GM15510 (cell line): ENCODE measurements at regions not wholly inside any gene's neighbourhood (a gene's known extent, or its start where the extent isn't known, plus 50 kb on each side); places are given as distances from the start of the nearest gene placed in this dataset.

Experiments used
- POLR2A ChIP-seq: IDR thresholded peaks from 3 replicates; pipeline ENCODE4 v1.6.1; 2011; ENCODE audit warnings: borderline replicate concordance; ENCODE audit not compliant: insufficient read length; ENCODE audit errors: extremely low read depth

DNA sequence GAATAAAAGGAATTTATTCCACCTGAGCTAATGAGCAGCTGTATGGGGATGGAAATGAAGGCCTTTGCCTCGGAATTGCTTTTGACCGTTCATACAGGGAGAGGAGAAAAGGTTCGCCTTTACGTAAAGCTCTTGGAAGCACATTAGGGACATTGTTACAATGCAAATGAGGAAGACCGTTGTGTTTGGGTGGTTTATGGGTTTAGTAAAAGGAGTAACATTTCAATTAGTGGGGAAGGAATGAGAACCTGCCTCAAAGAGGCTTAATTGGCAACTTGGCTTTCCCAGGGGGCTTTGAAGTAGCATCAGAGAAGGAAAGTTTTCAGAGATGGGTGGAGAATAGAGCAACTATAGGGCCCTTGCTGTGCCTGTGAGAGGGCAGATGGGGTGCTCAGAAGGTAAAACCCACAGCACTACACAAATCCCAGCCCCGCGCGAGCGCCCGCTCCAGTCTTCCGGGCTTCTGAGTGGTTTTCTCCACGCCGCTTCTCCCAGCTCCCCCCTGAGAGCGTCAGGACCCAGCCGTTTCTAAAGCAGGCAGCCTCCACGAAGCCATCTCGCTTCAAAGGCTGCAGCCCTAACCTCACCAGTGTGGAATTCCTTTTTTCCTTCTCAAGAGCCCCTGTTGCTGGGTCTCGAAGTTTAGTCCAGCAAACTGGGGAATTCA, 192.0 kb upstream of the HES1 start:
- no peak for TF ChIP-seq POLR2A

DNA sequence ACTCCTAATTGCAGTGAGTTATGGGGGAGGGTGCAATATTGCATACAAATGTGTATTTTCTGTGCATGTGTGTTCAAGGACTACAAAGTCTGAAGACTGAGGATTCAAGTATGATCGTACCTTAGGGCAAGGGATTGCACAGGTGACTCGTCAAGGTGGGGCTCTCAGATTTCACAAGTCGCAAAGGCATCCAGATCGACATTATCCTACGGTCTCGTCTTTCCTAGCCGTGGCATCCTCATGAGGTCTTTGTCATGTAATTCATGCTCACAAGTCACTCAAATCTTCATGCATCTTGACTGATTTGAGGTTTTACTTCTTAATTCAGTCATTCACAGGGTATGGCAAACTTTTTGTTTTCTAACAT, 191.4 kb upstream of the HES1 start:
- TF ChIP-seq POLR2A = no peak

DNA sequence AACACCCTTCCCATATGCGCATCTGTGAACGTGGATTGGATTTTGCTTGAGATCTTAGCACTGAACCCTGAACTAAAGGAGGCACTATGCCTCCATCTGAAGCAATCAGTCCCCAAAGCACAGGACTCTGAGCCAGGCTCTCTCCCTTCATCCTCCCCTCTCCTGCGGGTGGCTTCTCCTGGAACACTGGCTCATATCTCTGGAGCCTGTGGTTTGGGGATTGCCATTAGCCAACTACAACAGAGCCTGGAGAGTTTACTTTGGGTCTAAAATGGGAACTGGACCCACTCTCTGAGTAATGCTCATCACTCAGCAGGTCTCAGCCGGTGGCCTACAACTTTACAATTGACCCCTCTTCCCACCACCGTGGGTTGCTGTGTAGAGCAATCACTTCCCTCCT, 190.8 kb upstream of the HES1 start:
- TF ChIP-seq POLR2A = no peak

DNA sequence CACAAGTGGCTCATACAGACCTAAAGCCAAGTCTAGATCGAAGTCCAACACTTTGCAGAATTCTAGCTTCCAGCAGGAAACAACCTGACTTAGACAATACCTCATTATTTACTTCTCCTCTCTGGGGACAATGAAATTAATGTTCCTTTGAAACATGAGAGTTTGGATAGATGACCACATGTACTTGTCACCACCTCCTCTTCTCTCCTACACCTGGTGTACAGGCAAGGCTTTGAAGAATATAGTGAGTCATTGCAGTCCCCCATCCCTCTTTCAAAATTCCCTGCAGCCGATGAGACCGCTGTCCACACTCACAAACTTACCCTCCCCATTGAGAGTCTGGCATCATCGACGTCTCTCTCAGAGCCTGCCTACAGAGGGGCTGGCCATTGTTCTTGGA, 189.0 kb upstream of the HES1 start:
- TF ChIP-seq POLR2A = no peak

DNA sequence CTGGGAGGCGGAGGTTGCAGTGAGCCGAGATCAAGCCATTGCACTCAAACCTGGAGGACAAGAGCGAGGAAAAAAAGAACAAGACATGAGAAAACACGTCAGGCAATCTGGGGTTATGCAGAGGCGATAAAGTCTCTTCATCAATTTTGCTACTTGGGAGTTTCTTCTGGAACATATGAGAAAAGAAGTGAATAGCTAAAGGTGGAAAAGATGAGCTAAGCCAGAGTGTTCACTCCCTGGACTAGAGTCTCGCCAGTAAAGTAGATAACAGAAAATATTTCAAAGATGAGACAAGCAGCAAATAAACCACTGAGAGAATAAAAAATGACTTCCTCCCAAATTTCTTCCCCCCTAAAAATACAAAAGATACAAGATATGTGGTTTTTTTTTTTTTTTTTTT, 188.4 kb upstream of the HES1 start:
- no peak for TF ChIP-seq POLR2A

DNA sequence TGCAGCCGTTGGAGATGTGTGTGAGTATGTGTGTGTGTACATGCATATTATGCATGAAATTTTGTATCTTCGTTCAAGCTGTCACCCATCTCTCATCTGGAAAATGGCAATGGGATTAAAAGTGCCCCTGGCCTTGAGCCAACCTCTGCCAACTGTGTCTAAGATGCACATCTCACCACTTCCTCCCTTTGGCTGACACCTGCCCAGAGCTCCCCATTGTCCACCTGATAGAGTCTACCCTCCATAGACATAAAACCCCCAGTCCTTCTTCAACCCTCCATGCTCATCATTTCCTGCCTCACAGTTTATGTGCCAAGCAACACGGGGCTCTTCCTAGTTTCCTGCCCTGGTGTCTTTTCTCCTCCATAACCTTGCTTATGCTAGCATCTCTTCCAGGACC, 187.5 kb upstream of the HES1 start:
- no peak for TF ChIP-seq POLR2A

DNA sequence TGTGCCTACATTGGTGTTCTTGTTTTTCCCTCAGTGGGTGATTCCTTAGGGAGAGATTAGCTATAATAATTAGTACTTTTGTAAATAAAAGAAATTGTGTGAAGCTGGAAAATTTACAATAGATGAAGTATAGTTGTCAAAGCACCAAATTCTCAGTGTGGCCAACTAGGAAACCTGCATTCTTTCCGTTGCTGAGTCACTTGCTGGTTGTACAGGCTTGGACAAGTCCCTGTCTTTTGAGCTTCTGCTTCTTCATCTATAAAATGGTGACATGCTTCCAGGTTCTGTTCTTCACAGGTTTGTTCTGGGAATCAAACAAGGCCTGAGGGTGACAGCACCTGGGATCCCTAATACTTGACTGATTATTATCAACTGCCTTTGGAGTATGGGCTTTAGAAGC, 184.1 kb upstream of the HES1 start:
- TF ChIP-seq POLR2A = no peak

DNA sequence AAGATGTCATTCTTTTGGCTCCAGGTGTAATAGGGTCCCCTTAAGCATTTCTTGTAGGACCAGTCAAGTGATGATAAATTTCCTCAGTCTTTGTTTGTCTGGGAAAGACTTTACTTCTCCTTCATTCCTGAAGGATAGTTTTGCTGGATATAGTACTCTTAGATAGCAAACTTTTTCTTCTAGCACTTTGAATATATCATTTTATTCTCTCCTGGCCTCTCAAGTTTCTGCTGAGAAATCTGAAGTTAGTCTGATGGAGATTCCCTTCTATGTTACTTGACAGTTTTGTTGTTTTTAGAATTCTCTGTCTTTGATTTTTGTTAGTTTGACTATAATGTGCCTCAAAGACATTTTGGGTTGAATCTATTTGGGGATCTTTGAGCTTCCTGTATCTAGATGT, 181.2 kb upstream of the HES1 start:
- no peak for TF ChIP-seq POLR2A

DNA sequence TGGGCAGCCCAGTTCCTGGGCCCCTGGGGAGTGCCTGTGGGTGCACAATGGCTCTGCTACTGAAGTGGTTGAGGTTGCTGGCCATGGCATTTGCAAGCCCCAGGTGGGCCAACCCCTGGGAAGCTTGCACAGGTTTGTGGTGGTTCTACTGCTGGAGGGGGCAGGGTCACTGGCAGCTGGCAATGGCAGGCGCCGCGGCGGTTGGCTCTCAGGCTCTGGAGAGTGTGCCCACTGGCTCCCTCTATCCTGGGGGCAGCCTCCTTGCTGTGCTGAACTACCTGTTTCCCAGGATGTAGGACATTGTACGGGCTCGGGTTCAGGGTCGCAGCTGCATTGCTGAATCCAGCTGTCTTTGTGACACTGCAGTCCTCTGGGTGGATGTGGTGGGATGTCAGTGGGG, 180.2 kb upstream of the HES1 start:
- TF ChIP-seq POLR2A = no peak

DNA sequence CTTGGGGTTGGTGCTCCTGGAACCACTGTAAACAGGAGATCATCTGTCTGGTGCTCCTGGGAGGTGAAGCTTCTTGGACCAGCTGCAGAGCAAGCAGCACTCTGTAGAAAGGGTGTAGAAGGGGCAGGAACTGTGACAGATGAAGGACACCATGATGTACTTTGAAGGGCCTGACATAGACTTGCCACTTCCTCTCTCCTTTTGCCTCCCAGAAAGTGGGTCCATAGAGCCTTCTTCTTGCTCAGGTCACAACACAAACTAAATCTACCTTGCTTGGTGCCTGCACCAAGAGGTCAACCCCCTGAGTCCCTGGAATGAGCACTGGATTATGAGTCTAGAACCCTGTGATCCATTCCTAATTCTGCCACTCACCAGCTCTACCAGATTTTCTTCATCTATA, 176.1 kb upstream of the HES1 start:
- TF ChIP-seq POLR2A = no peak

DNA sequence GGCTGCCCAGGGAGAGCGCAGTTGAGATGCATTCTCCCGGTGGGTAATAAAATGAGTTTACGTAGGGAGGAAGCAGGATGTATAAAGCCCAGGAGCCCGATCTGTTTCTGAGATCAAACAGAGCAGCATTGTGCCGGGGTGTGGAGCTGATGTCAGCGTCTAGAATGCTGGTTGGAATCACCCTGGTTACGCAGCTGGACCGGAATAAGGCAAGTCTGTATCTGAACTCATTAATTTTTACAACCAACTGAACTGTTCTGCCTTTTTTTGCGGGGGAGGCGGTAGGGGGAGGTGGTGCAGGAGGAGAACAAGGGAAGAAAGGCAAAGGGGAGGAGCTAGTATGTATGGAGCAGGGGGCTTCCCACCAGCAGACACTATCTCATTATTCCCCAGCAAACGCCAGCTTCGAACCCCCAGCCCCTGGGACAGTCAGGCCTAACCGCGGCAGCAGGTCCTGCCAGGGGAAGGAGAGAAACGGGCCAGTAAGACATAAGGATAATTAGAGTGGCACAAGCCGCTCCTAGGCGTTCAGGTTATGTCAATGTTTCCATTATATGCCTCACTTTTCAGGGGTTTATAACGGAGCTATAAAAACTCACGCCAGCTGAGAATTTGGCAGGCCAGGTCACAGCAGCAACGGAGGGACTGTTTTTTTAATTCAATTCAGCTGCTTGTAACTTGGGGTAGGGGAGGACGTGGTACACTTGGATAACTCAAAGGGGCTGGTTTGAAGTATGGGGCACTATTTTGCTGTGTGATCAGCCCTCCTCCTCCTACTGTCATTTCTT, 175.3 kb upstream of the HES1 start:
- no peak for TF ChIP-seq POLR2A

DNA sequence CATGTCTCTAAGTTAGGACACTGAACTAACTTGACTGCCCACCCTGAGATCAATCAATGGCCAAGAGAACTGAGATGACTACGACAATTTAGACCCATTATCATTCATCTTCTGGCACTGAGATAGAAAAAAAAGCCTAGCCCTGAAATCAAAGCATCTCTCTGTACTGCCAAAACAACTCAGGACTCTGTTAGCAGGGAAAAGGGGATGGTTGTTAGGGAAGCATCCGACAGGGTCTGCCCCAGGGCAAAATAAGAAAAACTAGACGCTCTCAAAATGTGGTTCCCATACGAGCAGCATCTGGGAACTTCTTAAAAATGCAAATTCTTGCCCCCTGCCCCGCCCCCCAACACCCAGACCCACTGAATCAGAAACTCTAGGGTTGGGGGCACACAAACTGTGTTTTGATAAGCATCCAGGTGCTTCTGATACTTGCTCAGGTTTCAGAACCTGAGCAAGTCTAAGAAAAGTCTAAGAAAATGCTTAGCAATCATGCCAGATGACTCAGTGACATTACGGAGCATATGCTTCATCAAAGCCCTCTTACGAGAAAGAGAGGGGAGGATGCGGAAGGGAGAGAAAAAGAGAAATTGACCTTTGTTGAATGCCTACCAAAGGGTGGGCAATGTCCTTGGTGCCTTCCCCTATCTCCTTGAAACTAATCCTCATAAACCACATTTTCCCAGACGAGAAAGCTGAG, 172.8 kb upstream of the HES1 start:
- no peak for TF ChIP-seq POLR2A

DNA sequence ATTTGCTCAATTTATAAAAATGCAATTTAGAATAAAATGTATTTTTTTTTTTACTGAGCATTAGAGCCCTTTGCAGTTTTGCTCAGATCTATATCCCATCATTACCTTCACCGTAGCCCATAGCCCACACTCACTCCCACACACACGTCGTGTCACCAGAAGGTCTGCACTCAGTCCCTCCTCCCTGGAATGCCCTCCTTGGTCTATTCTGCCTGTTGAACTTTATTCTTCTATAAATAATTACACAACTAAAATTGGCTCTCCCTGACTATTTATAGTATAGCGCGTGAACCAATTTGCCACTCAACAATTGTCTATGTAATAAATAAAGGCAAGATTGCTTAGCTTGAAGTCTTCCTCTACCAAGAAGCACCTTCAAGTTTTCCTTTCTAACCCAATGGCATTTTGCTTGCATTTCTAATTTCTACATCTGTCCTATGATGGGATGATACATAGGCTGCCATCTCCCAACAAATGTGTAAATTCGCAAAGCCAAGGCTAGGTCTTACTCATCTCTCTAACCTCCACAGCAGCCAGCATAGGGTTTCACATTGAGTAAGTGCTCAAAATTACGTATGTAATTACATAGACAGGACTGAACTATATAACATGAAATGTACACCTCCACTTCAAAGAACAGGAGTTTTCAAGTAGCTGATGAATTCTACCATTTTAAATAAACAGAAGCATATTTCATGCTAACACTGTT, 172.0 kb upstream of the HES1 start:
- TF ChIP-seq POLR2A = no peak

DNA sequence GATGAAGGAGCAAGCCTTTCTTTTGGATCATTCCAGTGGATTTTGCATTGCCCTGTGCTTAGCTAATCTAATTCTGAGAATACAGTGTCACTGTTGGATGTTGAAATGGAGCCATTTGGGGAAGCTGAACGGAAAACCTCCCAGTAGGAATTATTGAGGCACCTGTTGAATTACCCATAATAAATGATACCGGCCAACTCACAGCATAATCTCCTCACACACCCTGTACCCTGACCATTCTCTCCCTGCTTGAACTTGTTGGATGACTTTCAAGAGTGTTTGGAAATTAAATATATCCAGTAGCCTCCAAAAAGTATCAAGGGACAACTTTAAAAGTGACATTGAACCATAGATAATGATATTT, 171.4 kb upstream of the HES1 start:
- no peak for TF ChIP-seq POLR2A

DNA sequence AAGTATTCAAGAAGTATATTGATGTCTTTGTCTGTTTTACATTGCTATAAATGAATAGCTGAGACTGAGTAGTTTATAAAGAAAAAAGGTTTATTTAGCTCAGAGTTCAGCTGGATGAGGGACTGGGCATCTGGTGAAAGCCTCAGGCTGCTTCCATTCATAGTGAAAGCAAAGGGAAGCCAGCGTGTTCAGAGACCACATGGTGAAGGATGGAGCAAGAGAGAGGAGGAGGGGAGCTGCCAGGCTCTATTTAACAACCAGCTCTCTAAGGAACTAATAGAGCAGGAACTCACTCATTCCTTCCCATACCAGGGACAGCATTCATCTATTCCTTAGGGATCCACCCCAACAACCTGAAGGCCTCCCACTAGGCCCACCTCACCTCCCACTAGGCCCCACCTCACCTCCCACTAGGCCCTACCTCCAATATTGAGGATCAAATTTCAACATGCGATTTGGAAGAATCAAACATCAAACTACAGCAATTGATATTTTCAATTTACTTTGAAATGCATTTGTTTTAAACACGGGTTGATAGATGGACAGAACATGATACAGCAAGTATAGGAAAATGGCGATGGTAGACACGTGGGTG, 167.5 kb upstream of the HES1 start:
- no peak for TF ChIP-seq POLR2A
